Transverse colon (tissue), 4 donors: ENCODE measurements at regions not wholly inside any gene's neighbourhood (a gene's known extent, or its start where the extent isn't known, plus 50 kb on each side); places are given as distances from the start of the nearest gene placed in this dataset.

ENCODE experiments used
- DNase-seq: peaks from one replicate; pipeline ENCODE4 v3.0.0-alpha.2; 2019
- H3K27ac ChIP-seq, 4 donors: fragments of 200-600 bp; sonication (generic); 2 replicates each; pipeline ENCODE4 v1.5.1; 2016 to 2018; ENCODE audit warnings: inconsistent platforms in 4 of 4
- H3K27me3 ChIP-seq: fragments of 200-600 bp; sonication (generic); 2 replicates; pipeline ENCODE4 v1.5.1; 2017; ENCODE audit warnings: inconsistent platforms
- H3K36me3 ChIP-seq, 4 donors: fragments of 200-600 bp; sonication (generic); 2 replicates each; pipeline ENCODE4 v1.5.1; 2017 to 2019; ENCODE audit warnings: inconsistent platforms in 4 of 4
- H3K4me1 ChIP-seq, 4 donors: fragments of 200-600 bp; sonication (generic); 2 replicates each; pipeline ENCODE4 v1.5.1; 2017 to 2020; ENCODE audit warnings: inconsistent platforms in 4 of 4
- H3K4me3 ChIP-seq, 4 donors: fragments of 200-600 bp; sonication (generic); 1 replicate in 1 of 4; 2 replicates in 3 of 4; pipeline versions ENCODE4 v1.5.1 to v1.6.1; 2017 to 2019; ENCODE audit warnings: inconsistent platforms in 4 of 4
- H3K9me3 ChIP-seq, 2 donors: fragments of 200-600 bp; sonication (generic); 2 replicates each; pipeline ENCODE4 v1.5.1; 2017 to 2019; ENCODE audit warnings: inconsistent platforms in 2 of 2
- CTCF ChIP-seq, 5 experiments: fragments of 200-600 bp in 3 of 5; fragments of 450-650 bp in 2 of 5; sonication (generic) in 3 of 5; IDR thresholded peaks; 1 replicate in 2 of 5; 2 replicates in 3 of 5; pipeline ENCODE4 v1.5.1; 2016 to 2017; ENCODE audit warnings: antibody characterized with exemption in 5 of 5, inconsistent platforms in 3 of 5, mild to moderate bottlenecking in 2 of 5, moderate library complexity in 1 of 5
- EP300 ChIP-seq: sonication (generic); formaldehyde crosslinking; IDR thresholded peaks from one replicate; pipeline ENCODE4 v1.6.1; 2017; ENCODE audit warnings: antibody characterized with exemption, low read depth
- POLR2A ChIP-seq: fragments of 450-650 bp; IDR thresholded peaks from one replicate; pipeline ENCODE4 v1.6.1; 2016; ENCODE audit warnings: antibody characterized with exemption, mild to moderate bottlenecking, moderate library complexity
- POLR2AphosphoS5 ChIP-seq, 3 donors: sonication (generic); formaldehyde crosslinking; IDR thresholded peaks; one replicate each; pipeline ENCODE4 v1.6.1; 2016; ENCODE audit warnings: antibody characterized with exemption in 3 of 3
- WGBS, 2 donors: methylation state at CpG; one replicate each; pipeline ENCODE4 v1.1.5; 2018; ENCODE audit warnings: low coverage in 1 of 2; 5-methylcytosine and 5-hydroxymethylcytosine counted together
- in situ Hi-C, 4 donors: fragments of 200-750 bp; cut with MboI; loops; one replicate each; pipeline versions ENCODE4 v1.15.0 to v1.15.1; 2017; ENCODE audit warnings: low sequenced_read_pairs in 3 of 4, low pct_ligation_motif_present in 1 of 4, low pct_unique_long_range_greater_than_20kb in 1 of 4
- intact Hi-C: fragments of 100-400 bp; cut with DNase I; formaldehyde crosslinking; loops from one replicate; pipeline ENCODE4 v1.15.1; 2023; ENCODE audit warnings: low total_unique reads

- WGBS, 2 donors = 63 to 100% methylated on average over 1 of the region's 1 CpG
- no peak overlapping the region for H3K27ac ChIP-seq
- no peaks in the 10 kb centered on the region for H3K27me3 ChIP-seq
- intact Hi-C loops = no loop called here
- no peak for DNase-seq
- in situ Hi-C loops = no loop called here
- H3K4me1 ChIP-seq = no peaks in the 10 kb centered on the region
- H3K4me3 ChIP-seq = no peak overlapping the region
- H3K9me3 ChIP-seq = no peaks in the 10 kb centered on the region
- H3K36me3 ChIP-seq = no peaks in the 10 kb centered on the region
- no peak for TF ChIP-seq EP300
- no peak for TF ChIP-seq POLR2AphosphoS5 (IDR thresholded peaks at IDR 0.05)
- no peak for TF ChIP-seq POLR2A
- no peak for TF ChIP-seq CTCF (IDR thresholded peaks at IDR 0.05)
These were observed 467.8 kb downstream of the ZNF804A start for GRCh38 chr2:185066128-185066527.

DNA sequence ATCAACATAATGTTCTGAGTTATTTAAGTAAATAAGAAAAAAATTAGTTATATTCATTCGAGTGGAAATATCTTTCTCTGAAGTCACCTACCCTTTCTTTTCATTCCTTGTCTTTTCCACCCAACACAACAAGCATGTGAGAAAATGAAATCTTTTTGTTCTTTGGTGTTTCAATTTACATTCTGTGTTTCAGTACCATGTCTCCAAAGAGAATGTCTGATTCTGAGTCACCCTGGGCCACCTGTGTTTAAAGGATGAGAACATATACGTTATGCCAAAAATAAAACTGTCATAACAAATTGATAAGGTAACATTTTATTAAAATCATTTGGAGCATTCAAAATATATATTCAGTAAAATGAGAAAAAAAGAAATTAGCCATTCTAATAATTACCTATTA, 470.8 kb downstream of the ZNF804A start:
- no peak for DNase-seq
- H3K27me3 ChIP-seq = no peaks in the 10 kb centered on the region
- WGBS, 2 donors = 55 to 58% methylated on average over 2 of the region's 2 CpGs
- TF ChIP-seq POLR2AphosphoS5 (IDR thresholded peaks at IDR 0.05) (no peak), CTCF (IDR thresholded peaks at IDR 0.05) (no peak), POLR2A (no peak), EP300 (no peak)
- in situ Hi-C loops (no loop called here), intact Hi-C loops (no loop called here)
- H3K4me3 ChIP-seq = no peak overlapping the region
- no peak overlapping the region for H3K27ac ChIP-seq
- no peaks in the 10 kb centered on the region for H3K36me3 ChIP-seq
- no peaks in the 10 kb centered on the region for H3K4me1 ChIP-seq
- no peaks in the 10 kb centered on the region for H3K9me3 ChIP-seq

DNA sequence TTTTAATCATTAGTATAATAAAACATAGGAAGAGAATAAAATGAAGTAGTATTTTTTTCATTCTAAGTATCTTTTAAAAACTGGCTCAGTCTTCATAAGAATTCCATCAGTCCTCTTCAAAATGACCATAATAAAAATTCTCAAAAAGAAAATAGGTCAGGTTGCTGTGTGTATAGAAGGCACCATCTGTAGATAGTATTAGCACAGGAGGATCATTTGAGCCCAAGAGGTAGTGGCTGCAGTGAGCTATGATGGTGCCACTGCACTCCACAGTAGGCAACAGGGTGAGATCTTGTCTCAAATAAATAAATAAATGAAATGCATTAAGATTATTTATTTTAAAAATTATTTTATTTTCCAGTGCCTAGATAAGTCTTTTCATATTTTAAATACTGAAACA, 475.8 kb downstream of the ZNF804A start:
- in situ Hi-C loops (no loop called here), intact Hi-C loops (no loop called here)
- no peaks in the 10 kb centered on the region for H3K36me3 ChIP-seq
- no peak overlapping the region for H3K27ac ChIP-seq
- no peaks in the 10 kb centered on the region for H3K27me3 ChIP-seq
- H3K4me3 ChIP-seq = no peak overlapping the region
- no peaks in the 10 kb centered on the region for H3K4me1 ChIP-seq
- no peak for TF ChIP-seq EP300
- no peak for TF ChIP-seq POLR2A
- TF ChIP-seq CTCF (IDR thresholded peaks at IDR 0.05) = no peak
- no peak for TF ChIP-seq POLR2AphosphoS5 (IDR thresholded peaks at IDR 0.05)
- DNase-seq = no peak
- H3K9me3 ChIP-seq = no peaks in the 10 kb centered on the region

- Histone ChIP-seq H3K4me3 (no peak overlapping the region), H3K9me3 (no peaks in the 10 kb centered on the region), H3K4me1 (no peaks in the 10 kb centered on the region), H3K27me3 (no peaks in the 10 kb centered on the region), H3K27ac (no peak overlapping the region), H3K36me3 (no peaks in the 10 kb centered on the region)
- intact Hi-C loops (no loop called here), in situ Hi-C loops (no loop called here)
- TF ChIP-seq POLR2AphosphoS5 (IDR thresholded peaks at IDR 0.05) (no peak), EP300 (no peak)
- WGBS, 2 donors = 85 to 88% methylated on average over 2 to 3 of the region's 3 CpGs
- no peak for DNase-seq
These were observed 484.4 kb downstream of the ZNF804A start for GRCh38 chr2:185082749-185083148.

DNA sequence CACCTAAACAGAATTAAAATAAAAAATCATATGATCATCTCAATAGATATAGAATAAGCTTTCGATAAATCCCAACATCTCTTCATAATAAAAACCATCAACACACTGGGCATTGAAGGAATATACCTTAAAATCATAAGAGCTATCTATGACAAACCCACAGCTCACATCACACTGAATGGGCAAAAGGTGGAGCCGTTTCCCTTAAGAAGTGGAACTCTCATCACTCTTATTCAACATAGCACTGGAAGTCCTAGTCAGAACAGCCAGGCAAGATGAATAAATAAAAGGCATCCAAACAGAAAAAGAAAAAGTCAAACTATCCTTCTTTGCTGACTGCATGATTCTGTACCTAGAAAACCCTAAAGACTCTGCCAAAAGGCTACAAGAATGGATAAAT, 510.3 kb downstream of the ZNF804A start:
- Histone ChIP-seq H3K4me3 (no peak overlapping the region), H3K27me3 (no peaks in the 10 kb centered on the region), H3K4me1 (no peaks in the 10 kb centered on the region), H3K27ac (no peak overlapping the region), H3K9me3 (no peaks in the 10 kb centered on the region), H3K36me3 (peaks cover 0 to 2% (median 0%) of the 10 kb centered on the region in 4 donors)
- 66 to 83% methylated on average over 2 of the region's 2 CpGs for WGBS, 2 donors
- in situ Hi-C loops = no loop called here
- DNase-seq = no peak
- intact Hi-C loops = no loop called here
- TF ChIP-seq POLR2A (no peak), CTCF (IDR thresholded peaks at IDR 0.05) (no peak), EP300 (no peak), POLR2AphosphoS5 (IDR thresholded peaks at IDR 0.05) (no peak)
